GM19238 (cell line): ENCODE measurements at regions not wholly inside any gene's neighbourhood (a gene's known extent, or its start where the extent isn't known, plus 50 kb on each side); places are given as distances from the start of the nearest gene placed in this dataset.
"Not testable (repeated sequence)": the region's sequence is repeated elsewhere in the genome, so short reads cannot be mapped to it uniquely, and the experiment has no call there.

Source experiments
- DNase-seq: peaks from one replicate; pipeline ENCODE4 v3.0.0; 2011; ENCODE audit warnings: low spot score; ENCODE audit not compliant: insufficient read length

GRCh38 chr11:15651816-15652215 lies 537.1 kb downstream of the INSC start:
- no peak for DNase-seq

- no peak for DNase-seq
These were observed 538.5 kb downstream of the INSC start for GRCh38 chr11:15653191-15653710.

- no peak for DNase-seq
These were observed 539.7 kb downstream of the INSC start for GRCh38 chr11:15654451-15654850.

- no peak for DNase-seq
These were observed 540.8 kb downstream of the INSC start for GRCh38 chr11:15655552-15655951.

- no peak for DNase-seq
These were observed 542.5 kb downstream of the INSC start for GRCh38 chr11:15657264-15657663.

- DNase-seq, result no peak
These were observed 545.8 kb downstream of the INSC start for GRCh38 chr11:15660496-15660895.

GRCh38 chr11:15662285-15662684 lies 547.6 kb downstream of the INSC start:
- no peak for DNase-seq

- DNase-seq, result no peak
These were observed 549.1 kb downstream of the INSC start for GRCh38 chr11:15663777-15664218.

- DNase-seq, result no peak
These were observed 550.7 kb downstream of the INSC start for GRCh38 chr11:15665368-15665871.

- no peak for DNase-seq
These were observed 552.5 kb downstream of the INSC start for GRCh38 chr11:15667127-15667725.

- DNase-seq, result no peak
These were observed 554.0 kb downstream of the INSC start for GRCh38 chr11:15668718-15669117.

GRCh38 chr11:15670520-15671070 lies 555.9 kb downstream of the INSC start:
- DNase-seq, result no peak

- DNase-seq, result no peak
These were observed 556.5 kb downstream of the INSC start for GRCh38 chr11:15671216-15671615.

GRCh38 chr11:15672825-15673224 lies 558.1 kb downstream of the INSC start:
- DNase-seq, result no peak

GRCh38 chr11:15673408-15673831 lies 558.7 kb downstream of the INSC start:
- no peak for DNase-seq

- DNase-seq, result no peak
These were observed 560.0 kb downstream of the INSC start for GRCh38 chr11:15674756-15675155.

- no peak for DNase-seq
These were observed 561.0 kb downstream of the INSC start for GRCh38 chr11:15675683-15676082.

GRCh38 chr11:15677181-15677580 lies 562.5 kb downstream of the INSC start:
- DNase-seq, result no peak

GRCh38 chr11:15683528-15683927 lies 568.8 kb downstream of the INSC start:
- no peak for DNase-seq

GRCh38 chr11:15685306-15685705 lies 570.6 kb downstream of the INSC start:
- DNase-seq, result no peak

- not testable (repeated sequence) for DNase-seq
These were observed 571.5 kb downstream of the INSC start for GRCh38 chr11:15686259-15686658.

- no peak for DNase-seq
These were observed 572.6 kb downstream of the INSC start for GRCh38 chr11:15687342-15687741.

- DNase-seq, result no peak
These were observed 573.6 kb downstream of the INSC start for GRCh38 chr11:15688351-15688792.
